Suppressor macrophage treated with lipopolysaccharide for 4 hours (primary cell): ENCODE measurements at regions not wholly inside any gene's neighbourhood (a gene's known extent, or its start where the extent isn't known, plus 50 kb on each side); places are given as distances from the start of the nearest gene placed in this dataset.
"Not testable (repeated sequence)": the region's sequence is repeated elsewhere in the genome, so short reads cannot be mapped to it uniquely, and the experiment has no call there.

Source experiments
- DNase-seq: peaks from one replicate; pipeline ENCODE4 v3.0.0-alpha.2; 2020

DNA sequence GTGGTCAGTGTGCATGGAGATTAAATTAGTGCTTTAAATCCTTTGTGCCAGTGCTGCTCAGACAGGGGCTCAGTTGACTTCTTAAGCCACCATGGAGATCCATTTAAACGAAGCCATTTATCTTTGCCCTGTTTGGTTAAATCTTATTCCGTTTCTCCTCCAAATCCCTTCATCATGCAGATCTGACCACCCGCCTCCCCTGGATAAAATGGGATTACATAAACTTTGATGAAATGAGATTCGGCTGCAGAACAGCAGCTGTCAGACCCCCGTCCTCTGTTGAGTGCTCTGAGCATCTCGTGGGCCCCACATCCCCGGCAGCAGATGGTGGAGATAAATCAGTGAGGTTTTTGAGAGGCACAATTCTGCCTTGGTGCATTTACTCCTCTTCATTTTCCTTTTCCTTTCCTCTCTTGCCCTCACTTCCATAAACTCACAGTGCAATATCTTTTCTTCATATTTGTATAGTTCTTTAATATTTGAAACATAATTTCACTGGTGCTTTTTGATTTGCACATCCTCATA lies 84.4 kb upstream of the TWIST2 start:
- no peak for DNase-seq

DNA sequence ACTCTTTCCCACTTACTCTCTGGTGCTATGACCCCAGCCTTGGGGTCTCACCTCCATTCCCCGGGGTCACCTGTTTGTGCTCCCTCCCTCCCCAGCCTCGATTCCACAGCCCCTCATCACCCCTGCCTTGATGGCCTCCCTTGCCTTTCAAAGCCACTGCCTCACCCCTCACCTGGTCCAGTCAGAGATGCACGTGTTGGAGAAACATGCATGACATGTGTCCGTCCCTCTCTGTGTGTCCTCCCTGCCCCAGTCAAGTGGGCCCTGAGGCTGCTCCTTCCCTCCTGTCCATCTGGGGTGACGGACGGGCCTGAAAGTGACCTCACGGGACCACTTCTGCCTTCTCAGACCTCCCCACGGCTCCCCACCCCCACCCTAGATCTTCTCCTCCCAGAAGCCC lies 82.3 kb upstream of the TWIST2 start:
- no peak for DNase-seq

DNA sequence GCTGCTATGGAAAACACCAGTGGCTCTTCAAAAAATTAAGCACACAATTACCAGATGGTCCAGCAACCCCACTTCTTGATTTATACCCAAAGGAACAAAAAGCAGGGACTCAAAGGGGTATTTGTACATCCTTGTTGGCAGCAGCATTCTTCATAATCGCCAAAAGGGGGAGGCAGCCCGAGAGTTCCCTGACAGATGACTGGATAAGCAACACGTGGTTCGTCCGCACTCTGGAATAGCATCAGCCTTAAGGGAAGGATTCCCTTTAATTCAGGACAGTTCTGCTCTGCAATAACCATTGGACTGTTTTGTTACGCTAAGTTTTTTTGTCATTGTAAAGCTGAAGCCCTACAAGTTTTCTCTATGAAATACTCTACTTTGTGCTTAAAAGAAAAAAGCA lies 76.7 kb upstream of the TWIST2 start:
- no peak for DNase-seq

DNA sequence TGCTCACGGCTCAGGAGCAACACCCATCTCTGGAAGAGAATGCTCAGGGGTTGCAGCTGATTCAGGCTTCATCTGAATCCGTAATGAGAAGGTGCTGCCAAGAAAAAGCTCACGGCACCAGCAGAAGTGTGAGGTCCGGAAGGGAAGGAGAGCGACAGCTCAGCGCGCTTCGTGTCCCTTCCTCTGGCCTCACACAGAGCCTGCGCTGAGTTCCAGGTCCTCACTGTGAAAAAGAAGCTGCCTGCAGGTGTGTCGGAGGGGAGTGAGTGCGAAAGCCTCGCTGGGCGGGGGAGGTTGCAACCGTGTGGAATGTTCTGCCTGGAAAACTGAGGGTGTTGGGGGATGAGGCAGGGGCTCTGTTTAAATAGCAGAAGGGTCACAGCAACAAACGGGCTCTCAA lies 76.2 kb upstream of the TWIST2 start:
- DNase-seq = no peak

DNA sequence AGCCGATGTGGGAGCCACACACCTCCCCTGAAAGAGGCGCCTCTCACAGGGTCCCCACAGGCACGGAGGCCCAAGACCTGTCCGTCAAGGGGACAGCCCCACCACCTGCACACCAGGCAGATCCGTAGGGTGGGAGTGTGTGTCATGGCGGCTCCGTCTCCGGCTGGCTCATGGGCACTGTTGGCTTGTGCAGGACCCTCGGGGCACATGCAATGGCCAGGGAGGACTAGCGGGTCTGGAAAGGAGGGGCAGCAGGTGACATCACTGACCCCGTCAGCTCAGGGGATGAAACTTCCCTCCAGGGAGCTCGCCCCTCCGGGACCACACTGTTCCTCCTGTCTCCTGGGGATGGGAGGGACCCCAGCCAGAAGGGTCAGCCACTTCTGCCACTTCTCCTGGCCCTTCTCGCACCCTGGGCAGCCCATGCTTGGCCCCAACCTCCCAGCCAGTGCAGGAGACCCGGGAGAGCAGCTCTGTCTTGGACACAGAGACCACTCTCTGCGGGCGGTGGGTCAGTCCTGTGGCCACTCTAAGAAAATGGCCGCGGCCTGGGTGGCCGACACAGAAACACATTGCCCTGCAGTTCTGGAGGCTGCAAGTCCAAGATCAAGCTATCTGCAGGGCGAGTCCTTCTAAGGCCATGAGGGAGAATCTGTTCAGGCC lies 75.1 kb upstream of the TWIST2 start:
- no peak for DNase-seq

DNA sequence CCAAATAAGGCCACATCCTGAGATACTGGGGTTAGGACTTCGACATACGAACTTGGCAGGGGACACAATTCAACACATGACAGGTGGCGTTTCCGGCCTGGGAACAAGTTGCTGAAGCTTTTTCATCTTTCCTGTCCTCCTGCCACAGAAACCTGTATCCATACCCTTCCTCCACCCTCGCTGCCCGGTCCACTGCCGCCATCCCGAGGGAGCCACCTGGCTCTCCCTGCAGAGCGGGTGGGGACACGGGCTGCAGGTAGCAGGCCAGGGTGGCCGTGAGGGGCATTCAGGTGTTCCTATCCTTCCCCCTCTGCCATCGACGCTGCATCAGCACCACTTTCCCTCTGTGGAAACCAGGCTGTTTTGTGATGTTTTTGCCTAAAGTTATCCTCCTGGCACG lies 74.4 kb upstream of the TWIST2 start:
- DNase-seq = no peak

DNA sequence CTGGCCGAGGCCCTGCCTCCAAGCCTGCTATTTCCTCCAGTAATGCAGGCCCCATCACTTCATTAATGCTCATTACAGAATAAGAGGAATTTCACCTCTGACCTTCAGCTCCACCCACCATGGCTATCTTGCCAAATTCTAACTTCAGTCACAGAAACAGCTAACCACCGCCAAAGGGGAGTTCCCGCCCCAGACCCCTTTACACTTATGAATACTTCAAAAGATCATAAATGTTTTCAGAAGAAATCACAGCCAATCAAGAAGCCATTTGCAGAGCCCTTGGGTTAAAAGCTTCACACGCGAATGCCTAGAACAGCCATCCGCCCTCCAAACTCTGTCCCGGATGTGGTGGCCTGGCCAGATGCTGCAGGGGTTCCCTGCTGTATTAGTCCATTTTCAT lies 73.8 kb upstream of the TWIST2 start:
- no peak for DNase-seq

DNA sequence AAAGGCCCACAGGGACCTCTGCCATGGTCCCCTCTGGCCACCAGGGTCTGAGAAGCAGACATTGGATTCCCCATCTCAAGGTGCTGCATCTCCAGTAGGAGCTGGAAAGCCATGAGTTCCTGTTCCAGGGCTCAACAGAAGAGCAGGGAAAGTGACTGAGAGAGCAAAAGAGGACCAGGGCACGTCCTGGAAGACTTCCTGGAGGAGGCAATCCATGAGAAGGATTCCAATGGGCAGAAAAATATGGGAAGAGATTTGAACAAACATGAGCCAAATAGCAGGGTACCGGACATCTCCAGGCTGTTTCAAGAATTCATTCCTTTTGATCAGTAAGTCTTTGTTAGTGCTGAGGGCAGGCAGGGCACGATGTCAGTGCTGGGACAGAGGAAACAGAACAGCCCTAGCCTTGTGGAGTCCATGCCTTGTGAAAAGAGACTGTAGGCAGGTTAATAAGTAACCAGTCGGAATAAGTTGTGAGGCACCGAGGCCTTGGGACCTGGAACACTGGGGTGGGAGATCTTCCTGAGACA lies 72.8 kb upstream of the TWIST2 start:
- DNase-seq = no peak

DNA sequence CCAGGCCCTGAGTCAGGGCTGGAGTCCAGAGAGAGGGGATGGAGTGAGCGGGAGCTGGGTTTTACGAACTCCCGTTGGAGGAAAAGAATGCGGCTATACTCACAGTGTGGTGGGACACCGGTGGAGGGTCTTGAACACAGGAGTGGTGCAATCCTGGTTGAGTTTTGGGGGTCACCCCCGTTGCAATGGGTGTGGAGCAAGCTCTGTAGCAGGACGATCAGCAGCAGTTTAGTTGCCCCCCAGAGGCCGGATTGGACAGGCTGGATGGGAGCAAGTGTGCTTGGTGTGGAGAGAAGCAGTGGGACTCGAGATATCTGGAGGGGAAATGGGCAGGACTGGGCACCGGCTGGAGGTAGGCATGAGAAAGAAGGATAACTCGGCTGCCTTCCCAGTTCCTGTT lies 72.3 kb upstream of the TWIST2 start:
- DNase-seq = no peak

DNA sequence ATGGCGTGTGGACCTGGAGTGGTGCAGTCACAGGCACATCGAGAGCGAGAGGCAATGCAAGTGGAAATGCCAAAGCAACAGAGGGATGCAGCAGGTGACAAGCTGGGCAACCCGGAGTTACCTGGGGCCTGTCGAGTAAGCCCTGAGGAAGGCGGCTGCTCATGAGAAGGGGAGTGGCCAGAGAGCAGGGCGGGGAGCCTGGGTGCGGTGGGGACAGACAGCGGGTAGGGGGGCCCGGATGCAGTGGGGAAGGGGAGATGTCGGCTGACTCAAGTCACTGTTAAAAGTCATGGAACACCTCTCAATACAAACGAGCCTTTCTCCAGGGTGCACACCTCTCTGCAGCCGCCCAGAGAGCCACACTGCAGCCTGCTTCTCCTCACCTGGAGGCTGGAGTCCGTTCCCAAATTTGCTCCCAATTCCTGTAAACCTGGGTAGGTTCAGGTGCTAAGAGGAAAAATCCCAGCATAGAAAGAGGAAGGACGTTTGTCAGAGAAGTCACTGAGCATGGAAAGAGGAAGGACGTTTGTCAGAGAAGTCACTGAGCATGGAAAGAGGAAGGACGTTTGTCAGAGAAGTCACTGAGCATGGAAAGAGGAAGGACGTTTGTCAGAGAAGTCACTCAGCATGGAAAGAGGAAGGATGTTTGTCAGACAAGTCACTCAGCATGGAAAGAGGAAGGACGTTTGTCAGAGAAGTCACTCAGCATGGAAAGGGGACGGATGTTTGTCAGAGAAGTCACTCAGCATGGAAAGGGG lies 71.7 kb upstream of the TWIST2 start:
- peak; percentile 18 for DNase-seq

DNA sequence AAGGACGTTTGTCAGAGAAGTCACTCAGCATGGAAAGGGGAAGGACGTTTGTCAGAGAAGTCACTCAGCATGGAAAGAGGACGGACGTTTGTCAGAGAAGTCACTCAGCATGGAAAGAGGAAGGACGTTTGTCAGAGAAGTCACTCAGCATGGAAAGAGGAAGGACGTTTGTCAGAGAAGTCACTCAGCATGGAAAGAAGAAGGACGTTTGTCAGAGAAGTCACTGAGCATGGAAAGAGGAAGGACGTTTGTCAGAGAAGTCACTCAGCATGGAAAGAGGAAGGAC lies 71.2 kb upstream of the TWIST2 start:
- not testable (repeated sequence) for DNase-seq

DNA sequence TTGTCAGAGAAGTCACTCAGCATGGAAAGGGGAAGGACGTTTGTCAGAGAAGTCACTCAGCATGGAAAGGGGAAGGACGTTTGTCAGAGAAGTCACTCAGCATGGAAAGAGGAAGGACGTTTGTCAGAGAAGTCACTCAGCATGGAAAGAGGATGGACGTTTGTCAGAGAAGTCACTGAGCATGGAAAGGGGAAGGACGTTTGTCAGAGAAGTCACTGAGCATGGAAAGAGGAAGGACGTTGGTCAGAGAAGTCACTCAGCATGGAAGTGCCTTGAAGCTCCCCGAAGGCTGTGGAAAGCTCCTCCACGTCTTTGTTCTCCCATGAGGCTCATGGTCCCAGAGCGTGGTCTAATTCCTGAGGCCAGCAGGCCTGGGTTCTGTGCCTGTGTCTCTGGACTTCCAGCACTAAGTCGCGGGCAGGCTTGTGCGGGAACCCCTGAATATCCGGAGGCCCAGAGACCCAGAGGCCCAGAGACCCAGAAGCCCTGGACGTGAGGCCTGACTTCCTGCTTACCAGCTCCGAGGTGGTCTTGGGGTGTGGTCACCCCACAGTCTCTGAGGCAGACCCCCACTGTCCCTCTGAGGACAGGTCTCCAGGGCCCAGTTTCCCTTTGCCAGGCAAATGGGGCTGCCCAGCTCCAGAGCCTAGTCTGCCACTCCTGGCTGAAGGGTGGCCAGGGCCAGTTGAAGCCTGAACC lies 70.4 kb upstream of the TWIST2 start:
- no peak for DNase-seq

DNA sequence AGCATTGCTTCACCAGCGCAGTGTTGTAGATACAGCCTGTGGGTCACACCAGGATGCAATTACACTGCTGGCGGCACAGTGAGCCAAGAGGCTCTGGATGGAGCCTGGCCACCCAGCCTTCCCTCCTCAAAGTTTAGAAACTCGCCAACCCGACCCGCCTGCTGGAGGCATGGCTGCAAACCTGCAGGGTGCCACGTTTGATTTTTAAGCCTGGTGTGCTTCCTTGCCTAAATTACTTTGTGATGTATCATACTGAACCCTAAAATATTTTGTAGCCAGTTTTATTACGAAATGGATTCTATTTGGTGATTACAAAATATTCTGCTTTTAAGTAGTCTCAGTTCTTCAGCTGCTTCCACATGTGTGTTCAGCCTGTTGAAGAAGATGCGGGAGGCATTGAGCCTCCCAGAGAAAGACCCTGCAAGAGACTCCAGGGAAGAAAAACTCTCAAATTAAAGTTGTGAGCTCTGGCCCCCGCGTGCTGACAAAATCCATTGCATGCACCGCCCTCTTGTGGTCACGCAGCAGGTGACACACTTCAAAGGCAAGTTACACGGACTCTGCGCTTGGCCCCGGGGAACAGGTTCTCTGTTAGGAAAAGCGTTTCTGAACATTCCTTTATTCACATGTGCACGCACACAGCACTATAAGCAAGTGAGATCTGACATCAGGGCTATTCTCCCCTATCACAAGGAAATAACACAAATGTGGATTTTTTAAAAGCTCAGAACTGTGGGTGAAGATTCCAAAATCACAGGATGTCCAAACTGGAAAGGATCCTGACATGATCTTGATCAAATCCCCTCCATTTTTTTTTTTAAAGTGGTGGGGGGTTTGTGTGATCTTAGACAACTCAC lies 63.0 kb upstream of the TWIST2 start:
- DNase-seq = peak; percentile 65

DNA sequence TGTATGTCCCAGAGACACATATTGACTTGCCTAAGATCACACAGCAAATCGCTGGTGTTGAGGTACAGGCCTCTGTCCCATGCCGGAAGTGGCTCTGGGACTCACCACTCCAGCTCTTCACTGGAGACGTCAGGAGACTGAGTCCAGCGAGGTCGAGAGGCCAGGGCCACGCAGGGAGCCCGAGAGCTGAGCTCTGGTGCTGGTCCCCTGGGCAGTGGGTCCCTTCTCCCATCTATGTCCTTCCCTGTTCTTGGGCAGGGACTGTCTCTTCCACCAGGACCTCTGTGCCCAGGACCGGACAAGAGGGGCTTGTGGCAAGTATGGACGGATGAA lies 62.4 kb upstream of the TWIST2 start:
- DNase-seq = no peak

DNA sequence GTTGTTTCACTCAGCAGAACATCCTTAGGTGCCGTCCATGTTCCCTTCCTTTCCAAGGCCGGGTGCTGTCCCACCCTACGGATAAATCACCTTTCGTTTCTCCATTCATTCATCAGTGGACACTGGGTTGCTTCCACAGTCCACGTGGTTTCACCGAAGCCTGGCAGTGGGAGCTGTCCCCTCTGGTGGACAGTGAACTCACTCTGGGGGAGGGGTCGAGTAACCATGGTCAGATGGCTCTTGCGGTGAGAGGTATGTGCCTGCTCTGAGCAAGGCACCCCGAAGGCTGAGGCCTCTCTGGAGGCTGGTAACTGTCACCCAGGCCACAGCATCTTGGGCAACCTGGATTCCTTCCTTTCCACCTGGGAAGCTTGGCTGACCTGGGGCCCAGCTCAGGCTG lies 61.5 kb upstream of the TWIST2 start:
- no peak for DNase-seq

DNA sequence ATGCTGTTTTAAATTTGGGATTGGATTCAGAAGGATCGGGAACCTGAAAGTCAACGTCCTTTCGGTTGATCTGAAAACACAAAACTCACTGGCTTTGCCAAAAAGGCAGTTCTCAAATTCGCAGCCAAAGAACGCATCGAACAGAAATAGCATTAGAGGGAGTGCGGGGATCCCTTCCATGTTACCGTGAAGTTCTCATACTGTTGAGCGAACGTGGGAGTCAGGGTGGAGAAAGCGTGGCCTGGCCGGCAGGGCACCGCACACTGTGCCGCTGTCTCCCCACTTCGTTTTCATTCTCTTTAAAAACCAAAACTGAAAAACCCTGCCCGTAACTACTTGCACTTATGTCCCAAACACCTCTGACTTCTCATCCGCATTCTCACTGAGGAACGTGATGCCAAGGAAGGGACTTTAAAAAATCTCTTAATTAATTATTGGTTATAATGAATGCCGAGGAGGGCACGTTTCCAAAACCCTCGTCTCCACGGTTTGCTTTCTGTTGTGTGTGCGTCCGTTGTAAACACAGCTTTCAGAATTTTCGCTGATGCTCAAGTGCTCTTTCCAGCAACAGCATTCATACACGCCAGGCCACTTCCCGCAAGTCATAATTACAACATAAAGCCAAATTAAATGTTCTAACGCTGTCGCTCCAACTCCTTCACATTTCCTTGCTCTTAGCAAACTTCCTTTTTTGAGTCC lies 60.9 kb upstream of the TWIST2 start:
- DNase-seq = no peak

DNA sequence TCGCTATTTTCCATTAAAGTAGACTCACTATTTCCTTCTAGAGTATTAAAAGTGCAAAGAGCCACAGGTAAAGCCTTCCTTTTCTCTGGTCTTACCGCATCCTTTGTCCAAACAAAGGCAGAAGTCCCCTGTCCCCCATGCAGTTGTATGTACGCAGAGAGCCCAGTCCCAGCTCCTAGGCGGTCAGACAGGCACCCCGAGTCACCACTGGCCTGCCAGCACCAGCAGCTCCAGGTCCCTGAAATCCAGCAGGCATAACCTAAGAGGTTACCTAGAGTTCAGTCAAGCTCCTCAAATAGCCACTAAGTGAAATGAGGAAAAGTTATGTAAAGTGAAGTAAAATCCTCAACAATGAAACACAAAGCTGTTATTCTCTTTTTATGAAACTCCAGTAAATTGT lies 60.4 kb upstream of the TWIST2 start:
- DNase-seq = no peak

DNA sequence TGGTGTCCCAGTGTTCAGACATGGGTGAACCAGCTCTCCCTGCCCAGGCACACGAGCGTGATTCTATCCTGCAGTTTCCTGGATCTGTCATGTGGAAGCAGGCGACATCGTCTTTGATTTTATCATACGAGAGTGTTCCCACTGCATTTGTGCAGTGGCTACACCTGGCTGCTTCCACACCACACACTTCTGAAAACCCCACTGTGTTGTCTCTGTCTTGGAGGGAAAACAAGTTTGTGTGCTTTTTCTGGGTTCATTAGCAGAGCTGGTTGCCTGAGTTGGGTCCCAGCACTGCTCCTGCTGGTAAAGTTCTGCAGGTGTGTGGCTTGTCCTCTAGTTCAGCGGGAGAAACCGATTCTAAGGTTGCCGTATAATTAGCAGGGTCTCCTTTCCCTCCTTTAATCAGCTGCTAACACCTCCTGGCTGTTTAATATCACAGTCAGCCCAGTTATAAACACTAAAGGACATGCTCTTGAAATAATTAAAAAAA lies 58.5 kb upstream of the TWIST2 start:
- no peak for DNase-seq

DNA sequence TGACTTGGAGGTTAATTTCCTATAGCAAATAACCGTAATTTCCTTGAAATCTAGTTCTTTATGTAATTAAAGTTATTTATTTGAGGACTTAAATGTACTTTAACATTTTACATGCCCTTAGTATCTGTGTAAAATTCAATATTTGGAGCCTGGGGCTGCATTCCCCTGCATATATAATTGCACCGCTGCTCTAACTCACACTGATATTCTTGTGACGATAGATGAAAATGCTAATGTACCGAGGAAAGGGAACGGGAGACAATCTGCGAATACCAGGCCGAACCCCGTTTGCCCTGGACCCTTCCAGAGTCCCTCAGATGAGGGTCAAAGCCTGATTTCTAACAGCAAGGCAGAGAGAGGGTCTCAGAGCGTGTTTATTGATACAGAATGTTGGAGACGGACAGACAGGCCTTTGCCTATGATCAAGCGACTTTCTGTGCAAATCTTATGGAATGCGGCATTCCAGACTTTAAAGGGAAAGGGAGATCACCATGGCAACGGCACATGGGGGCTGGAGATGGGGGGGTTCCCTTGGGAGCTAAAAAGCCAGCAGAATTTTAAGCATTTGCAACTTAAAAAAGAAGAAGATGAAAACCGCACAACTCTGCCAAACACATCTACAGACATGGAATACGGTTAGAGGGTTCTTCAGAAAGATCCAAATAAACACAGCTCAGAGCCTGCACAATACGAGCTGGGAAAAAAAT lies 57.6 kb upstream of the TWIST2 start:
- no peak for DNase-seq

DNA sequence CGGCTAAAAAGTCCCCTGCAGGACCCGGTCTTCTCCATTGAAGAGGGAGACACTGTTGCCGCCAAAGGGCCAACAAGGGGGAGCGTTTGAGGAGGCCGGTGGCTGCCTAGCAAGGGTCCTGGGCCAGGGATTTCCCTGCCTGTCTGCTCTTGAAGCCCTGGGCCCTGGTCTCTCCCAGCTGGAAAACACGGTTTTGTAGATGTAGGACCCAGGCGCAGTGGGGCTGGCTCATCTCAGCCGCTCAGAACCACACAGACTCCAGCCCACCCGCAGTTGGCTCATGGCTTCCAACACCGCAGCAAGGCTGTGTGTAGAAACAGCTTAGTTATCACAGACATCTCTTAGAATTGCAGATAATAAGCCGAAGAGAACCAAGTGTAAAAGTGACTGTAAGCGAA lies 57.1 kb upstream of the TWIST2 start:
- no peak for DNase-seq

DNA sequence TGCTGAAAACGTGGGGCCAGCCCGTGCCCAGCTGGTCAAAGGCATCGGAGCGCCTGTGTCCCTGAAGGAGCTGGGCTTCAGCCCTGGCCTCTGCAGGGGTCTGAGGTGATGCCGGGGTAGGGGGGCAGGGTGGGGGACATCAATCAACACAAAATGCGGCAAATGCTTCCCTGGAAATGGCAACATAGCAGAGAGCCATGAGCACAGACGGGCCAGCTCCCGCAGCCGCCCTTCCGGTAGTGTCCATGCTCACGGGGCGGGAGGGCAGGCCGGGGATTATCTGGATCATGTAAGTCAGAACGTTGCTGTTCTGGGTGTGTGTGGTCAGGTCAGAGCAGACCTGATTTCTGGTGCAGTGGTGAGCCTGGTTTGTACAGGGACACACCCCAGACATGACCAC lies 56.5 kb upstream of the TWIST2 start:
- no peak for DNase-seq

DNA sequence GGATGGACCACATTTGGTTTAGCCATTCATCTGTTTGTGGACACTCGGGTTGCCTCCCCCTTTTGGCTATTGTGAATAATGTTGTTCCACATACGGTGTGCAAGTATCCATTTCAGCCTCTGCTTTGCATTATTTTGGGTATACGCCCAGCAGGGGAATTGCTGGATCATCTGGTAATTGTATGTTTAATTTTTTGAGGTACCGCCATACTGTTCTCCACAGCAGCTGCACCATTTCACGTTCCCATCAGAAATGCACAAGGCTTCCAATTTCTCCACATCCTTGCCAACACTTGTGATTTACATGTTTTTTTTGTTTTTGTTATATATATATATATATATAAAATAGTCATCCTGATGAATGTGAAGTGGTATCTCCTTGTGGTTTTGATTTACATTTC lies 54.6 kb upstream of the TWIST2 start:
- DNase-seq = no peak
